Lower leg skin (tissue), 3 donors: ENCODE measurements at regions not wholly inside any gene's neighbourhood (a gene's known extent, or its start where the extent isn't known, plus 50 kb on each side); places are given as distances from the start of the nearest gene placed in this dataset.

Experiments
- CTCF ChIP-seq, 3 donors: fragments of 450-650 bp; IDR thresholded peaks; one replicate each; pipeline ENCODE4 v1.5.1; 2016; ENCODE audit warnings: antibody characterized with exemption in 3 of 3, mild to moderate bottlenecking in 3 of 3, moderate library complexity in 2 of 3
- POLR2A ChIP-seq, 2 donors: fragments of 450-650 bp; IDR thresholded peaks; one replicate each; pipeline ENCODE4 v1.6.1; 2016 to 2017; ENCODE audit warnings: antibody characterized with exemption in 2 of 2, mild to moderate bottlenecking in 1 of 2, moderate library complexity in 1 of 2

GRCh38 chr18:2009942-2010697 lies 561.2 kb downstream of the METTL4 start:
- TF ChIP-seq CTCF (IDR thresholded peaks at IDR 0.05) (no peak), POLR2A (IDR thresholded peaks at IDR 0.05) (no peak)
